Lung (tissue), 11 donors: ENCODE measurements at regions not wholly inside any gene's neighbourhood (a gene's known extent, or its start where the extent isn't known, plus 50 kb on each side); places are given as distances from the start of the nearest gene placed in this dataset.

Experiments used
- ATAC-seq: fragments of 200-7000 bp; cut with Tn5 transposase; one replicate; pipeline ENCODE4 v1.9.1; 2020; ENCODE audit warnings: moderate number of reproducible peaks; ENCODE audit not compliant: insufficient read depth, low FRiP score
- DNase-seq, 3 donors: peaks; one replicate each; pipeline ENCODE4 v3.0.0-alpha.2; 2013 to 2017
- H3K27ac ChIP-seq, 2 donors: one replicate each; pipeline ENCODE4 v1.5.1; 2013; ENCODE audit warnings: mild to moderate bottlenecking in 2 of 2, moderate library complexity in 2 of 2, control low read depth in 1 of 2, inconsistent platforms in 1 of 2, low read depth in 1 of 2, low read length in 1 of 2
- H3K27me3 ChIP-seq, 3 donors: one replicate each; pipeline ENCODE4 v1.5.1; 2013; ENCODE audit warnings: low read length in 2 of 3; ENCODE audit not compliant: control insufficient read depth in 3 of 3, insufficient read depth in 3 of 3
- H3K36me3 ChIP-seq, 4 donors: one replicate each; pipeline ENCODE4 v1.5.1; 2013; ENCODE audit warnings: low read length in 4 of 4, mild to moderate bottlenecking in 1 of 4, moderate library complexity in 1 of 4; ENCODE audit not compliant: control insufficient read depth in 4 of 4, insufficient read depth in 4 of 4
- H3K4me1 ChIP-seq, 5 donors: one replicate each; pipeline ENCODE4 v1.5.1; 2013; ENCODE audit warnings: low read length in 5 of 5, mild to moderate bottlenecking in 2 of 5, moderate library complexity in 1 of 5; ENCODE audit not compliant: control insufficient read depth in 5 of 5, insufficient read depth in 5 of 5
- H3K4me3 ChIP-seq: one replicate; pipeline ENCODE4 v1.5.1; 2013; ENCODE audit warnings: mild to moderate bottlenecking, control low read depth, moderate library complexity
- H3K9ac ChIP-seq, 2 donors: one replicate each; pipeline ENCODE4 v1.5.1; 2013; ENCODE audit warnings: low read length in 2 of 2, control low read depth in 1 of 2; ENCODE audit not compliant: insufficient read depth in 1 of 2
- H3K9me3 ChIP-seq, 4 donors: one replicate each; pipeline ENCODE4 v1.5.1; 2013; ENCODE audit warnings: low read length in 3 of 4, mild to moderate bottlenecking in 1 of 4, moderate library complexity in 1 of 4; ENCODE audit not compliant: control insufficient read depth in 4 of 4, insufficient read depth in 3 of 4
- CTCF ChIP-seq: IDR thresholded peaks from 2 replicates; pipeline ENCODE4 v1.5.1; 2012; ENCODE audit warnings: mild to moderate bottlenecking; ENCODE audit errors: control extremely low read depth, extremely low read depth
- WGBS, 2 donors: extraction: QIAGEN DNeasy Blood & Tissue Kit; methylation state at CpG; one replicate each; pipeline ENCODE4 v1.1.7; 2013; 5-methylcytosine and 5-hydroxymethylcytosine counted together
- donor health status: control.
- donor health status: control.
- donor health status: Bipolar disorder and iron deficiency.
- donor health status: healthy.
- donor health status: DM: yes; HTN: yes; CAD: no.

DNA sequence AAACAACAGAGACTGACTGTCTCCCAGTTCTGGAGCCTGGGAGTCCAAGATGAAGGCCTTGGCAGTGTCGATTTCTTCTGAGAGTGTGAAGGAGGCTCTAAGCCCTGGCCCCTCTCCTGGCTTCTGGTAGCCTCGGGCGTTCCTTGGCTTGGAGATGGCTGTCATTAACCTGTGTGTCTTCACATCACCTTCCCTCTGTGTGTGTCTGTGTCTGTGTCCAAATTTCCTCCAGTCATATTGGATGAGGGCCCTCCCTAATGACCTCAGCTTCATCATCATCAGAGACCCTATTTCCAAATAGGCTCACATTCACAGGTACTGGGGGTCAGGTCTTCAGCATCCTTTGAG is 138.3 kb downstream of the TOMM20 start:
- 78 to 96% methylated on average over 3 of the region's 3 CpGs for WGBS, 2 donors
- no peak overlapping the region for H3K9ac ChIP-seq

DNA sequence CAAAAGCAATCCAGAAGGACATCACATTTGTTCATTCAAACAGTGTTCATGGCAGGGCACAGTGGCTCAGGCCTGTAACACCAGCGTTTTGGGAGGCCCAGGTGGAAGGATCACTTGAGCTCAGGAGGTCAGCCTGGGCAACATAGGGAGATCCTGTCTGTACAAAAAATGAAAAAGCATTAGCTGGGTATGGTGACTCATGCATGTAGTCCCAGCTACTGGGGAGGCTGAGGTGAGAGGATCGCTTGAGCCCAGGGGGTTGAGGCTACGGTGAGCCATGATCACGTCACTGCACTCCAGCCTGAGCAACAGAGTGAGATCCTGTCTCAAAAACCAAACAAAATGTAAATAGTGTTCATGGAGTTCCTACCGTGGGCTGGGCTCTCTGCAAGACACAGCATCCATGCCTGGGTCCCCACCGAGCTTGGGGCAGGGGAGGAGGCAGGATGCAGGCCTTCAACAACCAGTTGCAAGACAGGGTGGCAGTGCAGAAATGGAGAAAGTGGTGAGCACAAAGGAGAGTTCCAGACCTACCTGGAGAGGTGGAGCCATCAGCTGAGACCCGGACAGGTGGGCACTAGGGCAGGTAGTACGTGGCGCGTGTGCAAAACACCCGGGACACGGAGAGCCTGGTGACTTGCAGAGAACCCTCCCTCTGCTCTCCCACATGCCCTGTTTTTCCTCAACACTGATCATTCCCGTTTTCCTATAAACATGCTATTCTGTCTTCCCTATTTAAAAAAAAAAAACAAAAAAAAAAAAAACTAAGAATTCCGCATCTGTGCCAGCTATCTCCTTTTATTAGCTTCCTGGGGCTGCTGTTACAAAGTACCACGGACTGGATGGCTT is 138.9 kb downstream of the TOMM20 start:
- WGBS, 2 donors: 93 to 96% methylated on average over 15 of the region's 15 CpGs
- Histone ChIP-seq H3K27me3 (no peaks in the 10 kb centered on the region), H3K9ac (no peak overlapping the region), H3K36me3 (no peaks in the 10 kb centered on the region), H3K9me3 (no peaks in the 10 kb centered on the region), H3K27ac (no peak overlapping the region), H3K4me3 (no peak overlapping the region), H3K4me1 (peaks cover 3 to 27% (median 13%) of the 10 kb centered on the region in 5 donors)
- ATAC-seq (no peak), DNase-seq (no peak)
- TF ChIP-seq CTCF: no peak

More for the DNA sequence above, 138.3 kb downstream of the TOMM20 start:
- DNase-seq (no peak), ATAC-seq (no peak)
- no peaks in the 10 kb centered on the region for H3K27me3 ChIP-seq
- no peak overlapping the region for H3K27ac ChIP-seq
- no peaks in the 10 kb centered on the region for H3K36me3 ChIP-seq
- TF ChIP-seq CTCF: no peak
- H3K4me3 ChIP-seq: no peak overlapping the region
- H3K9me3 ChIP-seq: no peaks in the 10 kb centered on the region
- H3K4me1 ChIP-seq: peaks cover 3 to 22% (median 11%) of the 10 kb centered on the region in 5 donors

GRCh38 chr1:234989019-234989418 is 139.6 kb downstream of the TOMM20 start:
- Histone ChIP-seq H3K4me1 (peaks cover 3 to 27% (median 13%) of the 10 kb centered on the region in 5 donors), H3K9me3 (no peaks in the 10 kb centered on the region), H3K27me3 (no peaks in the 10 kb centered on the region), H3K36me3 (no peaks in the 10 kb centered on the region), H3K27ac (no peak overlapping the region), H3K4me3 (no peak overlapping the region), H3K9ac (no peak overlapping the region)
- no peak for TF ChIP-seq CTCF
- DNase-seq (no peak), ATAC-seq (no peak)
- 95 to 97% methylated on average over 6 of the region's 6 CpGs for WGBS, 2 donors
